SK-N-SH (cell line): ENCODE measurements at regions not wholly inside any gene's neighbourhood (a gene's known extent, or its start where the extent isn't known, plus 50 kb on each side); places are given as distances from the start of the nearest gene placed in this dataset.

Experiments used
- CHD2 ChIP-seq: fragments of 150-350 bp; IDR thresholded peaks from 2 replicates; pipeline ENCODE4 v1.6.1; 2018; ENCODE audit warnings: low read length; ENCODE audit not compliant: partially characterized antibody
- CTCF ChIP-seq: fragments of 200-600 bp; sonication (generic); IDR thresholded peaks from 2 replicates; pipeline ENCODE4 v1.6.1; 2017; ENCODE audit warnings: antibody characterized with exemption, mild to moderate bottlenecking, moderate library complexity
- EP300 ChIP-seq, 2 experiments: IDR thresholded peaks; 2 replicates each; pipeline versions ENCODE4 v1.4.0 to v1.6.1; 2012; ENCODE audit warnings: borderline replicate concordance in 1 of 2, low read depth in 1 of 2, low read length in 1 of 2

DNA sequence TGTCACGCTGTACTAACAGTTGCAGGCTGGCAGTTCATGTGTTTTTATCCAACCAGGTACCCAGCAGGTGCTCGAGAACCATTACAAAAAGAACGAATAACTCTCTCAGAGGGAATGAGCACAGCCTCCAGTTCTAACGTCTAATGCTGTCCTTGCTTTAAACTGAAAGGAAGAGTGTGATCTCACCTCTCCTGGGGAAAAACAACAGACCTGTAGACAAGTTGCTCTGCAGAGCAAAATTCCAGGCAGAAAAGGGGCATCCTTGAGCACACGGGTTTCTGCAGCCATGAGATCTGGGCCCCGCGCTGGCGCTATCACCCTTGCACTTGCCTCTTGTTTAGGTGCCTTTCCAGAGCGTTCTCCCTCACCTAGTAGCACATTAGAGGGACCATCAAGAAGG is 92.5 kb upstream of the DNAH5 start:
- TF ChIP-seq CHD2 (no peak), EP300 (IDR thresholded peaks at IDR 0.05; ENCODE audit: borderline replicate concordance in 1 of 2, low read depth in 1 of 2, low read length in 1 of 2) (no peak), CTCF (no peak)
